Breast epithelium (tissue), 4 donors: ENCODE measurements at regions not wholly inside any gene's neighbourhood (a gene's known extent, or its start where the extent isn't known, plus 50 kb on each side); places are given as distances from the start of the nearest gene placed in this dataset.

Source experiments
- DNase-seq, 2 donors: peaks; one replicate each; pipeline ENCODE4 v3.0.0-alpha.2; 2019; ENCODE audit warnings: low spot score in 2 of 2
- H3K27ac ChIP-seq, 2 donors: fragments of 200-600 bp; sonication (generic) in 1 of 2; one replicate each; pipeline ENCODE4 v1.5.1; 2016 to 2019; ENCODE audit warnings: mild to moderate bottlenecking in 1 of 2
- H3K27me3 ChIP-seq, 2 donors: fragments of 200-600 bp; sonication (generic) in 1 of 2; one replicate each; pipeline versions ENCODE4 v1.5.1 to v1.6.0; 2017 to 2019; ENCODE audit warnings: control low read depth in 1 of 2, mild to moderate bottlenecking in 1 of 2
- H3K36me3 ChIP-seq: fragments of 200-600 bp; one replicate; pipeline ENCODE4 v1.5.1; 2019
- H3K4me1 ChIP-seq, 2 donors: fragments of 200-600 bp; sonication (generic); one replicate each; pipeline ENCODE4 v1.5.1; 2016 to 2019; ENCODE audit warnings: control low read depth in 1 of 2
- H3K4me3 ChIP-seq, 3 donors: fragments of 200-600 bp; sonication (generic); 1 replicate in 2 of 3; 2 replicates in 1 of 3; pipeline ENCODE4 v1.5.1; 2016 to 2019; ENCODE audit warnings: mild to moderate bottlenecking in 3 of 3, moderate library complexity in 2 of 3
- H3K9me3 ChIP-seq, 2 donors: fragments of 200-600 bp; sonication (generic) in 1 of 2; one replicate each; pipeline ENCODE4 v1.5.1; 2016 to 2019; ENCODE audit warnings: control low read depth in 1 of 2
- POLR2A ChIP-seq: fragments of 450-650 bp; IDR thresholded peaks from one replicate; pipeline ENCODE4 v1.6.1; 2016; ENCODE audit warnings: antibody characterized with exemption, mild to moderate bottlenecking, moderate library complexity
- POLR2AphosphoS5 ChIP-seq, 3 donors: sonication (generic); formaldehyde crosslinking; IDR thresholded peaks; one replicate each; pipeline ENCODE4 v1.6.1; 2017; ENCODE audit warnings: antibody characterized with exemption in 3 of 3
- intact Hi-C: fragments of 100-400 bp; cut with DNase I; formaldehyde crosslinking; loops from one replicate; pipeline ENCODE4 v1.15.1; 2023; ENCODE audit warnings: low total_unique reads
- TF ChIP-seq, protein P1 (sequence below), 3 donors: fragments of 450-650 bp; IDR thresholded peaks; one replicate each; pipeline ENCODE4 v1.5.1; 2016 to 2017; ENCODE audit warnings: antibody characterized with exemption in 3 of 3, mild to moderate bottlenecking in 3 of 3, moderate library complexity in 3 of 3

DNA sequence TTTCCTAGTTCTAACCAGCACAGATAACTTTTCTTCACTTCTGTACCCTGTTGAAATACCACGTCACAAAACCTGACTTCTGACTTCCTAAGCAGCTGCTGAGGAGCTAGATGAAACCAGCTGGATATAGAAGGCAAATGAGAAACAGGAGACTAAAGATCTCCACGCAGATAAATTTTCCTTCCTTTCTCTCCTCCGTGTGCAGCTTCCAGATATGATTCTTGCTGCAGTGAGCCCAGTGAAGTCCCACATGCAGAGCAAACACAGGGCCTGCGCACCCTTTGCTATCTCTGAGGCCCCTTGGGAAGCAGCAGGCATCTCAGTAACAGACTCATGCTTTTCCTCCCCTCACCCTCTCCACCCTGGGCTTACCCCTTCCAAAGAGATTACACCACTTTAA is 1638.3 kb downstream of the MAT2B start:
- DNase-seq = no peak
- Histone ChIP-seq H3K36me3 (no peaks in the 10 kb centered on the region), H3K9me3 (no peaks in the 10 kb centered on the region), H3K27ac (no peak overlapping the region), H3K27me3 (no peaks in the 10 kb centered on the region), H3K4me1 (no peaks in the 10 kb centered on the region), H3K4me3 (no peak overlapping the region)
- TF ChIP-seq, protein P1, sequence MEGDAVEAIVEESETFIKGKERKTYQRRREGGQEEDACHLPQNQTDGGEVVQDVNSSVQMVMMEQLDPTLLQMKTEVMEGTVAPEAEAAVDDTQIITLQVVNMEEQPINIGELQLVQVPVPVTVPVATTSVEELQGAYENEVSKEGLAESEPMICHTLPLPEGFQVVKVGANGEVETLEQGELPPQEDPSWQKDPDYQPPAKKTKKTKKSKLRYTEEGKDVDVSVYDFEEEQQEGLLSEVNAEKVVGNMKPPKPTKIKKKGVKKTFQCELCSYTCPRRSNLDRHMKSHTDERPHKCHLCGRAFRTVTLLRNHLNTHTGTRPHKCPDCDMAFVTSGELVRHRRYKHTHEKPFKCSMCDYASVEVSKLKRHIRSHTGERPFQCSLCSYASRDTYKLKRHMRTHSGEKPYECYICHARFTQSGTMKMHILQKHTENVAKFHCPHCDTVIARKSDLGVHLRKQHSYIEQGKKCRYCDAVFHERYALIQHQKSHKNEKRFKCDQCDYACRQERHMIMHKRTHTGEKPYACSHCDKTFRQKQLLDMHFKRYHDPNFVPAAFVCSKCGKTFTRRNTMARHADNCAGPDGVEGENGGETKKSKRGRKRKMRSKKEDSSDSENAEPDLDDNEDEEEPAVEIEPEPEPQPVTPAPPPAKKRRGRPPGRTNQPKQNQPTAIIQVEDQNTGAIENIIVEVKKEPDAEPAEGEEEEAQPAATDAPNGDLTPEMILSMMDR (IDR thresholded peaks at IDR 0.05) = no peak
- no peak for TF ChIP-seq POLR2AphosphoS5 (IDR thresholded peaks at IDR 0.05)
- TF ChIP-seq POLR2A = no peak
- intact Hi-C loops = no loop called here

DNA sequence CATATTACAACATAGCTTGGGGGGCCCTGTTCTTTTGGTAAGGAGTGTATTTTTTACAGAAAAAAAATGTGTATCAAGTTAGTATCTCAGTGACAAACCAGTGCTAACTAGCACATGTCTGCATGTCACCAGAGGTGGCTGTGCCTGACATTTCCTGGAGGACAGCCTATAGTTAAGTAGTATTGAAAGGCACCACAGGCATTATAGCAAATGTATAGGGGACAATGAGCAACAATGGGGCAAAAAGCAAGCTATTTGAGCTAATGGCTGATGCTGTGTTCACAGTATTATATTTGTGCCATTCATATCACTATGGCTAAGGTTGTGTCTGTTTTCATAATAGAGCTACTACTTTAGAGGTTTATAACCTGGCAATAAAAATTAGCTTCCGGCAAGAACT is 1644.0 kb downstream of the MAT2B start:
- intact Hi-C loops = no loop called here

DNA sequence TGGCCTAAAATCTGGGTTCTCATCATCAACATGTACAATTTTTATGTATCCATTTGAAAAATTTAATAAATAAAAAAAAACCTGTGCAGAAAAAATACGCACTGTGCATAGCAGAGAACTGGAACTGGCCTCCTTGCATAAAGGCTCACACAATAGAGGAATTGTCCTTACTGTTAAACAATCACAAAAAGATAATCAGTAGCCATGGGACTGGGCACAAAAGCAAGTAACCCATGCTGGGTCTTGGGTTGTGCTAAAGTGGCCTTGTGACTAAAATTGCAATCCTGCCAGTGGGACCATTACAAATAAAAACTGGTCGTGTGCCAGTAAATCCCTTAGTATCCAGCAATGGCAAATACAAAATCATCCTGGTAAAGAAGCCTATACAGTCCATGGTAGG is 1646.6 kb downstream of the MAT2B start:
- Histone ChIP-seq H3K4me1 (no peaks in the 10 kb centered on the region), H3K27me3 (no peaks in the 10 kb centered on the region), H3K27ac (no peak overlapping the region), H3K9me3 (no peaks in the 10 kb centered on the region), H3K36me3 (no peaks in the 10 kb centered on the region), H3K4me3 (no peak overlapping the region)
- DNase-seq = no peak
- TF ChIP-seq POLR2A (no peak), POLR2AphosphoS5 (IDR thresholded peaks at IDR 0.05) (no peak)
- TF ChIP-seq, protein P1 (IDR thresholded peaks at IDR 0.05) = no peak
- intact Hi-C loops = no loop called here

More for the DNA sequence above, 1644.0 kb downstream of the MAT2B start:
- DNase-seq = no peak
- H3K27ac ChIP-seq = no peak overlapping the region
- H3K36me3 ChIP-seq = no peaks in the 10 kb centered on the region
- no peak for TF ChIP-seq POLR2A
- TF ChIP-seq, protein P1 (IDR thresholded peaks at IDR 0.05) = no peak
- no peak for TF ChIP-seq POLR2AphosphoS5 (IDR thresholded peaks at IDR 0.05)
- no peaks in the 10 kb centered on the region for H3K9me3 ChIP-seq
- no peak overlapping the region for H3K4me3 ChIP-seq
- no peaks in the 10 kb centered on the region for H3K4me1 ChIP-seq
- no peaks in the 10 kb centered on the region for H3K27me3 ChIP-seq

DNA sequence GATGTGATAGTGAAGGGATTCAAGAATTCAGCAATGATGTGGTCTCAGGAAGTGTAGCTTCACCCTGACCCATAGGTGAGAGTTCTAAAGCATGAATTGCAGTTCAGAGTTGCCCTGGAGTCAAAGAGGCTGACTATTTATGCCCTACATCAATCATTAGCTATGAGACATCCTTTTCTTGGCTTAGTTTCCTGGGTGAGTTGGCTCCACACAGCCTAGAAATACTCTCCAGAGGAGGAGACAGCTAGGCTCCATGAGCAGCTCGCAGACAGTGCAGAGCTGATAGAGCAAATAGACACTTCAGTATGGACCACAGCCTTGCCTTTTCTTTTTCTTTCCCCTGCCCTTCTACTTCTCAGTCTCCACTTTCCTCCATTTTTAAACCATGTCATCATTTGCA is 1651.8 kb downstream of the MAT2B start:
- no peak overlapping the region for H3K27ac ChIP-seq
- H3K36me3 ChIP-seq = no peaks in the 10 kb centered on the region
- H3K9me3 ChIP-seq = no peaks in the 10 kb centered on the region
- H3K4me3 ChIP-seq = no peak overlapping the region
- DNase-seq = no peak
- no peaks in the 10 kb centered on the region for H3K4me1 ChIP-seq
- TF ChIP-seq POLR2A = no peak
- TF ChIP-seq, protein P1 (IDR thresholded peaks at IDR 0.05) = no peak
- no peak for TF ChIP-seq POLR2AphosphoS5 (IDR thresholded peaks at IDR 0.05)
- no peaks in the 10 kb centered on the region for H3K27me3 ChIP-seq
- intact Hi-C loops = no loop called here

DNA sequence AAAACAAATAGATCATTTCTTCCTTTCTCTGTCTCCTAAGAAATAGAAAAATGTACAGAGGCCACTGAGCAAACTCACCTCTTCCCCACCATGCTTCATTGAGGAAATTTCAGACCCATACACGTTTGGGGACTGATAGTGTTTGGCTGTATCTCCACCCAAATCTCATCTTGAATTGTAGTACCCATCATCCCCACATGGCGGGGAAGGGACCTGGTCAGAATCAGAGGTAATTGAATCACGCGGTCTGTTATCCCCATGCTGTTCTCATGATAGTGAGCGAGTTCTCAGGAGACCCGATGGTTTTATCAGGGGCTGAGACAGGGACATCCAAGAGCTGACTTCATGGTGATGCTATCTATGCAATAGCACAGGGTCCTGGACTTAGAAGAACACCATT is 1655.8 kb downstream of the MAT2B start:
- Histone ChIP-seq H3K4me3 (no peak overlapping the region), H3K9me3 (no peaks in the 10 kb centered on the region), H3K27me3 (no peaks in the 10 kb centered on the region), H3K36me3 (no peaks in the 10 kb centered on the region), H3K4me1 (no peaks in the 10 kb centered on the region), H3K27ac (no peak overlapping the region)
- no peak for DNase-seq
- TF ChIP-seq, protein P1 (IDR thresholded peaks at IDR 0.05) = no peak
- TF ChIP-seq POLR2A (no peak), POLR2AphosphoS5 (IDR thresholded peaks at IDR 0.05) (no peak)
- intact Hi-C loops = no loop called here
